Globus pallidus (tissue), 1 donor: ENCODE measurements at regions not wholly inside any gene's neighbourhood (a gene's known extent, or its start where the extent isn't known, plus 50 kb on each side); places are given as distances from the start of the nearest gene placed in this dataset.
"Not testable (repeated sequence)": the region's sequence is repeated elsewhere in the genome, so short reads cannot be mapped to it uniquely, and the experiment has no call there.

Source experiments
- DNase-seq: peaks from one replicate; pipeline ENCODE4 v3.0.0-alpha.2; 2015; ENCODE audit warnings: low spot score

DNA sequence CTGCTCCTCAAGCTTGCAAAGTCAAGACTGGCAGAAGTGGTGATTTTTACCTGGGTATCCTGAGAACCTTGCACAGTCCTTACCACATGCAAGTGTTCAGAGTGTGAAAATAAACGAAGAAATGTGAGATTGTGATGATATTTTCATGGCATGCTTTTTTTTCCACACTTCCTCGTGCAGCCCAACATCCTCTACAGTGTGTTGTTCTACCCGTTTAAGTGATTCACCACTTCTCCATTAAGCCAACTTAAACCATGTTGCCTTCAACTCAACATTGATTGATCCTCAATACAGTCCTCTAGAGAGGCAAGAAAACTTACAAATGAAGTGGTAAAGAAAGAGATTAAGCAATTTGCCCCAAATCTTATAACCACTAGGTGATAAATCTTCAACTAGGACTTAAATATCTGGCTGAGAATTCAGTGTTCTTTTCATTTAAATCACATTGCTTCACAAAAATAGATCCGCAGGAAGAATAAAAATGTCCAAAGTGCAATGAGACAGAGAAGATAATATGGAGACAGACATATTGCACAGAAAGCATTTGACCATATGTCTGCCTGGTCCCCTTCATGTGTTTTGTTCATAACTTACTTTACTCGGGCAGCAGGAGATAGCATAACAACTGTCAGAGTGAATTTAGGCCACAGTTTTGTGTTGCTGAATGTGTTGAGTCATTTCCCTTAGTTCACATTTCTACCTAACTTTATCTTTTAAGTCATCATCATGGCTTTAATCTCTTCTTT lies 75.8 kb upstream of the PARP8 start:
- not testable (repeated sequence) for DNase-seq

DNA sequence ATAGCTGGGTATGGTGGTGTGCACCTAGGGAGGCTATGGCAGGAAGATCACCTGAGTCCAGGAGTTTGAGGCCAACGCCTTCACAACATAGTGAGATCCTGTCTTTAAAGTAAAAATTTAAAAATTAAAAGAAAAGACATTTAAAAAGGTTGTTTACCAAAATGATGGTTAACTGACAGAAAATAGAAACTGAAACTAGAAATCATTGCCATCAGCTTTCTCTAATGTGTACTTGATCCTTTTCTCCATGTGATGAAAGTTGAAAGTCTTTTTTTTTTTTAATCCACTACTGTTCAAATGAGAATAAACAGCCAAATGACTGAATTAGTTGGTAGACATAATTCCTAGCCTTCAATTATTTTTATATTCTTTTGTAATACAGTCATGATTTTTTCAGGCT lies 75.1 kb upstream of the PARP8 start:
- DNase-seq: not testable (repeated sequence)

DNA sequence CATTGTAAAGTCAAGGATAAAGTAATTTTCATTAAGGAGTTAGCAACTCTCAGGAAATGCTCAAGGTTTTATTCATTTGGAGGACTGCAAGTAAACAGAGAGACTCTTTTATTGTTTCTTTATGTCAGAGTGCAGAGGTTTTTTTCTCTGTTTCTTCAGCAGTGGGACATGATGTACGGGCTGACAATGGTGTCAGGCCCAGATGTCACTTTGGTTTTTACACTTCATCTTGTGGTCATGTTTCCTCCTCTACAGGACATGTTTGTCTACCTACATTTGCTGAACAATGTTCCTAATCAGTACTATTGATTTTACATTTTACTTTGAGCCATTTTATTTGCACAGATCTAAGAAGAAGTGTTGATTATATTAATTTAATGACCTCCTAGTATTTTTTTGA lies 72.8 kb upstream of the PARP8 start:
- no peak for DNase-seq

DNA sequence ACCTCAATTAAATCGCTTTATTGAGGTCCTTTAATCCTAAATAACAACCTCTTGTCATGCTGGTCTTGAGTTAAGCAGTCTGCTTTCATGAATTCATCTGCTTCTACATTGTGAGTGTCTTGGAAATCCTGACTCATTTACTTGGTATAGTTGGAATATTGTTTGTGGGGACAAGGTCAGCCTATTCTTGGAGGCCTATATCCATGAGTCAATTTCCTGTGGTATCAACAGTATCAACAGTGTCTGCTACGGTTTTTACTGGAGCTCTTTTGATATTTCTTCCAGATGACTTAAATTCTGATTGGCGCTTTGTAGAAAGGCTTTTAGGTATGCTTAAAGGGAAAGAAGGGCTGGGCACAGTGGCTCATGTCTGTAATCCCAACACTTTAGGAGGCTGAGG lies 71.2 kb upstream of the PARP8 start:
- no peak for DNase-seq

DNA sequence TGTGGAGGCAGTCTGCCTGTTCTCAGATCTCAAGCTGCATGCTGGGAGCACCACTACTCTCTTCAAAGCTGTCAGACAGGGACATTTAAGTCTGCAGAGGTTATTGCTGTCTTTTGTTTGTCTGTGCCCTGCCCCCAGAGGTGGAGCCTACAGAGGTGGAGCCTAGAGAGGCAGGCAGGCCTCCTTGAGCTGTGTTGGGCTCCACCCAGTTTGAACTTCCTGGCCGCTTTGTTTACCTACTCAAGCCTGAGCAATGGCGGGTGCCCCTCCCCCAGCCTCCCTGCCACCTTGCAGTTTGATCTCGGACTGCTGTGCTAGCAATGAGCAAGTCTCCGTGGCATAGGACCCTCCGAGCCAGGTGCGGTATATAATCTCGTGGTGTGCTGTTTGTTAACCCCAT lies 64.9 kb upstream of the PARP8 start:
- not testable (repeated sequence) for DNase-seq

- no peak for DNase-seq
These were observed 60.3 kb upstream of the PARP8 start for GRCh38 chr5:50606179-50606578.

GRCh38 chr5:50607456-50607855 lies 59.0 kb upstream of the PARP8 start:
- DNase-seq: not testable (repeated sequence)

DNA sequence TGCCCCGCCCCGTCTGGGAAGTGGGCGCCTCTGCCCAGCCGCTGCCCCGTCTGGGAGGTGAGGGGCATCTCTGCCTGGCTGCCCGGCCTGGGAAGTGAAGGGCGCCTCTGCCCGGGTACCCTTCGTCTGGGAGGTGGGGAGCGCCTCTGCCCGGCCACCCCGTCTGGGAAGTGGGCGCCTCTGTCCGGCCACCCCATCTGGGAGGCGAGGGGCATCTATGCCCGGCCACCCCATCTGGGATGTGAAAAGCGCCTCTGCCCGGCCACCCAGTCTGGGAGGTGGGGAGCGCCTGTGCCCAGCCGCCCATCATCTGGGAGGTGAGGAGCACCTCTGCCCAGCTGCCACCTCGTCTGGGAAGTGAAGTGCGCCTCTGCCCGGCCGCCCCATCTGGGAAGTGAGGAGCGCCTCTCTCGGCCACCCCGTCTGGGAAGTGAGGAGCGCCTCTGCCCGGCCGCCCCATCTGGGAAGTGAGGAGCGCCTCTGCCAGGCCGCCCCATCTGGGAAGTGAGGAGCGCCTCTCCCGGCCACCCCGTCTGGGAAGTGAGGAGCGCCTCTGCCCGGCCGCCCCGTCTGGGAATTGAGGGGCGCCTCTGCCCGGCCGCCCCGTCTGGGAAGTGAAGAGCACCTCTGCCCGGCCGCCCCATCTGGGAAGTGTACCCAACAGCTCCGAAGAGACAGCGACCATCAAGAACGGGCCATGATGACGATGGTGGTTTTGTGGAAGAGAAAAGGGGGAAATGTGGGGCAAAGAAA lies 58.3 kb upstream of the PARP8 start:
- not testable (repeated sequence) for DNase-seq

DNA sequence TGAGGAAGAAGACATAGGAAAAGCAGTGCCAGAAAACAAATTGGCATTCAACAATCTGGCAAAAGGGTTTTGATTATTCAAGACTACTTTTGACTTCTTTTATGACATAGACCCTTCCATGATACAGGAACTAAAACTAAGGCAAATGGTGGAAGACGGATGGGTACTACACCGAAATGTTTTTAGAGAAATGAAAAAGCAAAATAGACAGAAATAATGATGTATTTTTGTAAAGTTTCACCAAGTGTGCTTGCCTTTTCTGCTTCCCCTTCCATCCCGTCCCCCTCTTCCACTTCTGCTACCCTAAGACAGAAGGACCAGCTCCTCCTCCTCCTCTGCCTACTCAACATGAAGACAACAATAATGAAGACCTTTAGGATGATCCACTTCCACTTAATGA lies 53.4 kb upstream of the PARP8 start:
- DNase-seq: not testable (repeated sequence)
